Lower leg skin (tissue), 3 donors: ENCODE measurements at regions not wholly inside any gene's neighbourhood (a gene's known extent, or its start where the extent isn't known, plus 50 kb on each side); places are given as distances from the start of the nearest gene placed in this dataset.

ENCODE experiments used
- POLR2A ChIP-seq, 2 donors: fragments of 450-650 bp; IDR thresholded peaks; one replicate each; pipeline ENCODE4 v1.6.1; 2016 to 2017; ENCODE audit warnings: antibody characterized with exemption in 2 of 2, mild to moderate bottlenecking in 1 of 2, moderate library complexity in 1 of 2
- TF ChIP-seq, protein P1 (sequence below), 3 donors: fragments of 450-650 bp; IDR thresholded peaks; one replicate each; pipeline ENCODE4 v1.5.1; 2016; ENCODE audit warnings: antibody characterized with exemption in 3 of 3, mild to moderate bottlenecking in 3 of 3, moderate library complexity in 2 of 3

DNA sequence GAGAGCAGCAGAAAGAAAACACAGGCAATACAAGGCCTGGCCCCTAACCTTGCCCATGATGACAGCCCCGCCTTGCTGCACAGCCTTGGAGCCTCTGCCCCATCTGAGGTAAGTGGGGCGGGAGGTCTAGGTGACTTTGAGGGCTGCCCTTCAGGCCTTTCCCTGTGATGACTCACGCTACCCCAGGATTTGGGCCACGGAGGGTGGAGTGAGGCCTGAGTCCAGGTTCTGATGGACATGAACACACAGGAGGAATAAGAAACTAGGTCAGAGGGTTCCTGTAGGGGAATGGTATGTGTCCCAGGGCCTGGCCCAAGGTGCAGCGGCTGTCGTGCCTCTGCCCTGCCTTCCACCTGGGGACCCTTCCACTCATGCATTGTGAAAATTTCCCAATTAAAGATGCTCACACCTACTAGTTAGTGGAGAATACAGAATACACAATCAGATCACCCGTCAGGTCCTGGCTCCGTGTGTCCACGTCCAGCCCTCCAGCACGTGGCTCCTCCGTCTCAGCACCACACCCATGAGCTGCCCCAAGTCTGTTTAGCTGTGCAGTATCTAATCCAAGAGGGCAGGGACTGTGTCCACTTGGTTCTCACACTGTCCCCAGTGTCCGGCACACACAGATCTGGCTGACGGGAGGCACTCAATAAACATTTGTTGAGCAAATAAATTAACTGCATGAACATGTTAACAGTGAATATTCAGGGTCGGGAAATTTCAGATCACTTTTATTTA lies 111.0 kb downstream of the CHST1 start:
- TF ChIP-seq, protein P1, sequence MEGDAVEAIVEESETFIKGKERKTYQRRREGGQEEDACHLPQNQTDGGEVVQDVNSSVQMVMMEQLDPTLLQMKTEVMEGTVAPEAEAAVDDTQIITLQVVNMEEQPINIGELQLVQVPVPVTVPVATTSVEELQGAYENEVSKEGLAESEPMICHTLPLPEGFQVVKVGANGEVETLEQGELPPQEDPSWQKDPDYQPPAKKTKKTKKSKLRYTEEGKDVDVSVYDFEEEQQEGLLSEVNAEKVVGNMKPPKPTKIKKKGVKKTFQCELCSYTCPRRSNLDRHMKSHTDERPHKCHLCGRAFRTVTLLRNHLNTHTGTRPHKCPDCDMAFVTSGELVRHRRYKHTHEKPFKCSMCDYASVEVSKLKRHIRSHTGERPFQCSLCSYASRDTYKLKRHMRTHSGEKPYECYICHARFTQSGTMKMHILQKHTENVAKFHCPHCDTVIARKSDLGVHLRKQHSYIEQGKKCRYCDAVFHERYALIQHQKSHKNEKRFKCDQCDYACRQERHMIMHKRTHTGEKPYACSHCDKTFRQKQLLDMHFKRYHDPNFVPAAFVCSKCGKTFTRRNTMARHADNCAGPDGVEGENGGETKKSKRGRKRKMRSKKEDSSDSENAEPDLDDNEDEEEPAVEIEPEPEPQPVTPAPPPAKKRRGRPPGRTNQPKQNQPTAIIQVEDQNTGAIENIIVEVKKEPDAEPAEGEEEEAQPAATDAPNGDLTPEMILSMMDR (IDR thresholded peaks at IDR 0.05) = no peak
- no peak for TF ChIP-seq POLR2A (IDR thresholded peaks at IDR 0.05)
